HG02870 (cell line): ENCODE measurements at regions not wholly inside any gene's neighbourhood (a gene's known extent, or its start where the extent isn't known, plus 50 kb on each side); places are given as distances from the start of the nearest gene placed in this dataset.
"Not testable (repeated sequence)": the region's sequence is repeated elsewhere in the genome, so short reads cannot be mapped to it uniquely, and the experiment has no call there.

Experiments
- ATAC-seq: cut with Tn5 transposase; IDR thresholded peaks from one replicate; pipeline ENCODE4 v1.9.1; 2021; ENCODE audit warnings: mild to moderate bottlenecking, moderate library complexity; ENCODE audit not compliant: unreplicated experiment

DNA sequence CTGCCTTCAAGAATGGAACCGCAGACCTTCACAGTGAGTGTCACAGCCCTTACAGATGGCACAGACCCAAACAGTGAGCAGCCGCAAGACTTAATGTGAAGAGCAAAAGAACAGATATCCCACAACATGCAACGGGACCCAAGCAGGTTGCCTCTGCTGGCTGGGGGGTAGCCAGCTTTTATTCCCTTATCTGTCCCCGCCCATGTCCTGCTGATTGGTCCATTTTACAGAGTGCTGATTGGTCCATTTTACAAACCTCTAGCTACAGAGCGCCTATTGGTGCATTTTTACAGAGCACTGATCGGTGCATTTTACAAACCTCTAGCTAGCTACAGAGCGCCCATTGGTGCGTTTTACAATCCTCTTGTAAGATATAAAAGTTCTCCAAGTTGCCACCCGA is 102.0 kb upstream of the IGF1R start:
- no peak for ATAC-seq

DNA sequence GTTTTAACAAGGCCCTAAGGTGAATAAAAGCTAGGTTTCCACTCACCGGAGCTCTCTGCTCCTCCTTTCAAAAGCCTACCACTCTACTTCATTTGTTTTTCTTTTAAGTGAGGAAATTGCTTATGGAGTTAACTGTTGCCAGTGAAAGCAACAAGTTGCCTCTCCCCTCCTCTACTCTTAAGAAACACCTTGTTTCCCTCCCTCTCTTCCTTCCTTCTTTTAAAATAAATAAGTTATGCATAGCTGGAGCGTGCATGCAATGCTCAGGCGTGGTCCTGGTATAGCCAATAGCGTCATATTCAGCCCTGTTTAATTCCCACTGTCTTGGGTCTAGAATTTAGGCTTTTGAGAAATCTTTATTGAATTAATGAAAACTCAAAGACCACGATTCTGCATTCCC is 101.1 kb upstream of the IGF1R start:
- no peak for ATAC-seq

GRCh38 chr15:98547741-98548138 is 100.6 kb upstream of the IGF1R start:
- ATAC-seq = no peak

DNA sequence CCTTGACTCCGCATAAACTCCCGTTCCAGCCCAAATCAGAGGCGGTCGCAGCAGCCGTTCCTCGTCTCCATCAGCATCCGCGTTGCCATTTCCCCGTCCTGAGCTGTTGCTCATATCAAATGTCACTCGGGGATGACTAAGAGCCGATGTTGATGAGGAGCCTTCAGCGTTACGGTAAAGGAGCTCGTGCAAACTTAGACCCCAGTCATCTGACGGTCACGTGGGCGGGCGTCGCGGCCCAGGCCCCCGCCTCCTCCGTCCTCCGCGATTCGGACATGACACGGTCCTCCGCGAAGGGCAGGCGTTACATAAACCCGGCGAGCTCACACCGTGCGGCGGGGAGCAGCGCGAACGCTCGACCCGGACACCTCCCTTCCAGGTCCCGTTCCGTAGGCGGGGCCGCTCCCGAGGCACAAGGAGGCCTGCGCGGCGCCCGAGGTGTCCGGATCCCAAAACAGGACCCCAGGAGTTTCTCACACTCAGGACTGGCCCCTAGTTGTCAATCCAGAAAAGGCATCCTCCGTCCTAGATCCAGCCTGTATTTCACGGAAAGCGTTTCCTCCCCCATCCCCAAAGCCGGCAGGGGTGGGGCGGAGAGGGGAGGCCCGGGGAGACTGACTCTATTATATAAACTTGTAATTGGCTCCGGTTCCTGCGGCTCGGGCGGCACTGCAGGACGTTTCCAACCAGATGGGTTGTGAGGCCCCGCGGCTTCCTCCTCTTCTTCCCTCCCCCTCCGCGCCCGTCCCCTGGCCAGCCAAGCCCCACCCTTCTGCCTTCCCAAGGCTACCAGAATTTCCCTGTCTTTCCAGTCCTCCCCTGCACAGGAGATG is 100.0 kb upstream of the IGF1R start:
- no peak for ATAC-seq

GRCh38 chr15:98549003-98549402 is 99.3 kb upstream of the IGF1R start:
- ATAC-seq = no peak

- no peak for ATAC-seq
These were observed 98.6 kb upstream of the IGF1R start for GRCh38 chr15:98549741-98550140.

- not testable (repeated sequence) for ATAC-seq
These were observed 98.0 kb upstream of the IGF1R start for GRCh38 chr15:98550363-98550762.

DNA sequence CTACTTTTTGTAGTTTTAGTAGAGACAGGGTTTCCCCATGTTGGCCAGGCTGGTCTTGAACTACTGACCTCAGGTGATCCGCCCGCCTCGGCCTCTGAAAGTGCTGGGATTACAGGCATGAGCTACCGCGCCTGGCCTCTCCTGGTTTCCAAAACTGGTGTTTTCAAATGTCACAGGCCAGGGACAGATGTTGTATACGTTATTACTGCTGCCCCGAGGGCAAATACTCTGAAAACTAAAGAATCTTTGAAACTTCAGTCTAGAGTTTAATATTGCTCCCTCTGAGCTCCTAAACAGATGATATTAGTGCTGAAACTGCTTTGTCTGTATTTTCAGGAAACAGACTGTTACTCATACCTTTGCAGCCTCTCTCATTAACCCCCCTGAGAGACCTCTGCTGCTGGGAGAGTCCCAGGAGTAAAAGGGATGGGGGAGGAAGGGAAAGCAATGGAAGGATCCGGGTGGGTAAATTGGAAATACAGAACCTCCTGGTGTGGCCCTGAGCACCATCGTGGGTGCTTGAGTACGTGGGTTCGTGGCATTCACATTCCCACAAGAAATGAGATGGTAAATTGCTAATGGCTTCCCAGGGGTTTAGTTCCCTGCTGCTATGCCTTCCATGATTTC is 96.3 kb upstream of the IGF1R start:
- no peak for ATAC-seq

DNA sequence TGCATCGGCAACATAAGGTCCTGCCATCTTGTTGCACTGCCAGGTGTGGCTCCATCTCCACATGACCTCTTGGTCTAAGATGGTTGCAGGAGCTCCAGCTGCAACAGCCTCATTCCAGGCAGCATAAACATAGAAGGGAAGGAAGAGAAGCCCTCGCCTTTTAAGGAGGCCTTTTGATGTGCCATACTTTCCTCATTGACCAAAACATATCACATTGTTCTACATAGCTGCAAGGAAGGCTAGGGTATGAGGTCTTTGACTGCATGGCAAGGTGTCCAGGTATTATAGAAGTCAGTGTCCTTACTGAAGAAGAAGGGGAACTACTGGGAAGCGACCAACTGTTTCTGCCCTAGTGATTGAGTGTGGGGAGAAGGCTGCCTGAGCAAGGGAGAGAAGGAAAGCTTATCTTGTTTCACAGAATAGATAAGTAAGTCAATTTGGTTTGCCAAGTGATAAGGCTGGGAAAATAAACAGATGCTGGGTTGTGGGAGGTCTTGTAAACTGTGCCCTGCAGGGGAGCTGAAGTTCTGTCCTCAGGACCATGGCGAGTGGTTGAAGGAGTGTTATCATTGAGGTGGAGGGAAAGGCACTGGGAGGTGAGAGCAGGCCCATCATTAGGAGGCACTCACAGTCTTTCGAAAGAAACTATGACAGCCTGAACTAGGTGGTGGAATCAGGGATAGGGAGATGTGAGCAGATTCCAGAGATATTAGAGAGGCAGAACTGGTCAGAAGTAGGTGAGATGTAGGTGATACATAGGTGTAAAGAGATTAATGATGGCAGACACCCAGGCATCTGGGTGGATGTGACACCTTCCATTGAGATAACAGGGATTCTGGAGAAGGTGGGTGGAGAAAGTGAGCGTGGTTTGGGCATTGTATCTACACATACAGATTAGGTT is 93.8 kb upstream of the IGF1R start:
- ATAC-seq = no peak

DNA sequence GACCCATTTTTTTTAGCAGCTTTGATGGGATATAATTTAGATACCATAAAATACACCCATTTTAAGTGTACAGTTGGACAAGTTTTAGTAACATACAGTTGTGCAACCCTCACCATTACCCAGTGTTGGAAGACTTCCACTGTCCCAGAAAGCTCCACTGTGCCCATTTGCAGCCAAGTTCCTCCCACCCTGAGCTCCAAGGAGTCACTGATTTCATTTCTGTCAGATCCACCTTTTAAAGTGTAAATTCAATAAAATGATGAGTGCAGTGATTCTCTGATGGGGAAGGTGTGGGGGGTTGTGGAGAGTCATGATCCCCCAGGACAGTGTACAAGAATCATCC is 93.2 kb upstream of the IGF1R start:
- ATAC-seq = no peak

DNA sequence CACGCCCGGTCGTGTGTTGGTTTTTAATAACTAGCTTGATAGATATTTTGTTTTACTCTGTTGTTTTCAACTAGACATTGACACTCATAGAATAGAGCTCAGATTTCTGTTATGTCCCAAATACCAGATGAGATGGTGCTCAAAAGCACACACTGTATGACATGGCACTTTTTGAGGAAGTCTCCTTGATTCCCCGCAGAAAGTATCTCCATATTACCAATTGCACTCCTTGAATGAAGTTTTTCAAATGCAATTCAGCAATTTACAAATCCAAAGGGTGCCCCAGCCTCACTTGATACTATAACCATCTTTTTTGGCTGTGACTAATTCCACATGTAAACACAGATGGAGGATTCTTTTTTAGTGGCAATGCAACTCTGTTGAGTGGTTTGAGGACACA is 92.0 kb upstream of the IGF1R start:
- no peak for ATAC-seq

- no peak for ATAC-seq
These were observed 88.0 kb upstream of the IGF1R start for GRCh38 chr15:98560338-98560737.

- no peak for ATAC-seq
These were observed 87.0 kb upstream of the IGF1R start for GRCh38 chr15:98561169-98561941.

DNA sequence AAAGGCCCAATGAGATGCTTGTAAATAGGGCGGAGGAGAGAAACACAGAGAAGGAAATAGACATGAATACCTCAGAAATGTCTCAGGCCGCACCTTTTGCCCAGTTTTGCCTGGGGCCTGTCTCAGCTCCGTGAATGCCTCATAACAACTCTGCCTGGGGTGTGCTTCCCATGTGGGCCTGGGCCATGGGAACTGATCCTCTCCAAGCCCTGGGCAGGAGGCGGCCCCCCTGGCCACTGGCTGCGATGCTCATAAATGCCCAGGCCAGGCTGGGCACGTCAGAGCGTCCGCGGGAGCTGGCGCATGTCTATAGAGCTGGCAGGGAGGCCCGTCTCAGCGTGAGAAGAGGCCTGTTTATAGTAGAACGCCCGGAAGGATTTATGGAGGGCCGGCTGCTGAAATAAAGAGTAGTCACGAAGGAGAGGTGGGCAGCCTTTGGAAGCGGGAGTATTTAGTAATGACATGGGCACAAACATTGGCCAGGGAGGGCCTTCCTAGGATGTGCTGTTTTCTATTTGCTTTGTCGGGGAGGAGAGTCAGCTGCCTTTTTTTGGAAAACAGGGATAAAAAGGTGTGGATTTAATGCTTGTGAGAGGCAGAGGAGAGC is 85.9 kb upstream of the IGF1R start:
- ATAC-seq = no peak

- ATAC-seq = no peak
These were observed 82.8 kb upstream of the IGF1R start for GRCh38 chr15:98565566-98565965.

- no peak for ATAC-seq
These were observed 80.4 kb upstream of the IGF1R start for GRCh38 chr15:98567951-98568350.

DNA sequence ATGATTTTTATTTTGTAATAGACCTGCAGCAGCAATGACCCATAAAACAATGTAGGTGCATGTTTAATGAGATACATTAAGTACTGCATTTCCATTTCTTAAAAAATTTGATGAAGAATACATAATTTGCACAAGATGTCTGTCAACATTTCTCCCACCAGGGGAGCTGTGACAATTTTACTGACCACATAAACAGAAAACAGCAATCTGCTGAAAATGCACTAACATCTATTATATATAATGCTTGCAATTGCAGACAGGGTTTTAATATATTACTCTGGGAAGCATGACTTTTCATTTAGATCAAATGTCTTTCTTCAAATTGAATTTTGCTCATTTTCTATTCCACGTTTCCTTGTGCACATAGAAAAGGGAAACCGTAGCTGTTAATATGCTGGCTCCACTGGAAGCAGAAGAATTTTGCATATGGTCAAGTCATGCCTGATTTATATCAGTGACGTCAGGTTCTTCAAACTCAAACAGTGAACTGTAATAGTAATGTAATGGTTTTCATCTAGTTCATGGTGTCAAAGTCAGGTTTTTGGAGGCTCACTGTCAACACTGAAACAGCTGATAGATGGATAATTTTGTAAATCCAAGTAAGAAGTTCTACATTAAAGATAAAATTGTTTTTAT is 79.8 kb upstream of the IGF1R start:
- ATAC-seq = no peak

- no peak for ATAC-seq
These were observed 78.2 kb upstream of the IGF1R start for GRCh38 chr15:98570119-98570518.

DNA sequence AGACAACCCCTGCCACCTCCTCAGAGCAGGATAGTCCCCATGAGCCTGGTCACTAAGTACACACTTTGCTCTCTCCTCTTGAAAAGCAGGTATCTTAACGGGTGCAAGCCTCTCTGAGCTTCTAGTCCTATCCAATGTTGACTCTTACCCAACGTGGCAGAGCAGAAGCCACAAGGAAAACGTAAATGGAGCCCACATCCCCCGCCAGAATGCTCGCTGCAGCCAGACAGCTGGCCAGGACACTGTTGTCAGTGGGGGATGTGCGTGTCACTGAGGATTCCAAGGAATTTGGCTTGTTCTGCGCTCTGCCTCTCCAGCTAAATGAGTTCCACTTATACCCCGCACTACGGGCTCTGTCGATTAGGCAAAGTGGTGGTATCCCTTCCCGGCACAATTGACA is 67.8 kb upstream of the IGF1R start:
- no peak for ATAC-seq

DNA sequence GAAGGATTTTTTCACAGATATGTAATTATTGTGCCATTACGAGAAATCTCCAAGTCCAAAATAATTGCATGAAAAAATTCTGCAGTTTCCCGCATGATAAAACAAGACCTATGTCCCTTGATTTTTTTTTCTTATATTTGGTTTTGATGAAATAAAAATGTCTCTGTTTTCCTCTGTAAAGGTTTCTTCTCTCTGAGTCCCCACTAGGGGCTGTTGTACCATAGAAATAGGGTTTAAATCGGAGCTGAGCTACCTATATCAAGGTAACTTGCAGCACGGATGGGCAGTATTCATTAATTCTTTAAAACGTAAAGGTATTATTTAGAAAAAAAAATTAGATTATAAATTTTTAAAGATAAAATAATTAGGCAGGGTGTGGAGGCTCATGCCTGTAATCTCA is 66.6 kb upstream of the IGF1R start:
- ATAC-seq = no peak
